Endodermal cell (in vitro differentiated cells): ENCODE measurements at regions not wholly inside any gene's neighbourhood (a gene's known extent, or its start where the extent isn't known, plus 50 kb on each side); places are given as distances from the start of the nearest gene placed in this dataset.

Experiments
- DNase-seq: peaks from one replicate; pipeline ENCODE4 v3.0.0-alpha.2; 2017
- H3K27ac ChIP-seq: 2 replicates; pipeline ENCODE4 v1.5.1; 2013; ENCODE audit warnings: mild to moderate bottlenecking, low read depth, low read length, moderate library complexity
- H3K27me3 ChIP-seq: 2 replicates; pipeline ENCODE4 v1.6.1; 2013; ENCODE audit warnings: mild to moderate bottlenecking, low read length, moderate library complexity; ENCODE audit not compliant: insufficient read depth, control insufficient read depth, poor library complexity, severe bottlenecking
- H3K36me3 ChIP-seq: 2 replicates; pipeline ENCODE4 v1.7.0; 2013; ENCODE audit warnings: mild to moderate bottlenecking, low read length, moderate library complexity; ENCODE audit not compliant: control insufficient read depth, insufficient read depth
- H3K4me1 ChIP-seq: one replicate; pipeline ENCODE4 v1.7.0; 2013; ENCODE audit warnings: low read length; ENCODE audit not compliant: control insufficient read depth, insufficient read depth
- H3K4me3 ChIP-seq: 2 replicates; pipeline ENCODE4 v1.5.1; 2013; ENCODE audit warnings: mild to moderate bottlenecking, low read length, moderate library complexity
- H3K9ac ChIP-seq: 2 replicates; pipeline ENCODE4 v1.6.1; 2013; ENCODE audit warnings: mild to moderate bottlenecking, low read length, moderate library complexity; ENCODE audit not compliant: poor library complexity, severe bottlenecking; ENCODE audit errors: extremely low read depth
- H3K9me3 ChIP-seq: 2 replicates; pipeline ENCODE4 v1.6.1; 2013; ENCODE audit warnings: mild to moderate bottlenecking, low read length, moderate library complexity; ENCODE audit not compliant: control insufficient read depth
- H3K27ac Mint-ChIP-seq: 2 replicates; pipeline ENCODE4 v1.8.0; 2020; ENCODE audit warnings: mixed read lengths
- H3K27me3 Mint-ChIP-seq: 2 replicates; pipeline ENCODE4 v1.8.0; 2021; ENCODE audit warnings: mild to moderate bottlenecking, mixed read lengths; ENCODE audit not compliant: insufficient read depth
- H3K36me3 Mint-ChIP-seq: 2 replicates; pipeline ENCODE4 v1.8.0; 2020; ENCODE audit warnings: low read depth, mixed read lengths
- H3K4me1 Mint-ChIP-seq: 2 replicates; pipeline ENCODE4 v1.8.0; 2020; ENCODE audit warnings: mixed read lengths
- H3K4me3 Mint-ChIP-seq: 2 replicates; pipeline ENCODE4 v1.8.0; 2020; ENCODE audit warnings: mild to moderate bottlenecking, moderate library complexity, mixed read lengths
- H3K9me3 Mint-ChIP-seq: 2 replicates; pipeline ENCODE4 v1.8.0; 2020; ENCODE audit warnings: mild to moderate bottlenecking, mixed read lengths
- CTCF ChIP-seq: fragments of 200-600 bp; sonication (generic); conservative IDR thresholded peaks from 2 replicates; pipeline ENCODE4 v1.5.0; 2021; ENCODE audit warnings: antibody characterized with exemption, mild to moderate bottlenecking
- WGBS, 2 experiments: methylation state at CpG; one replicate each; pipeline versions ENCODE4 v1.1.5 to v1.1.7; 2013; ENCODE audit warnings: missing lambda C conversion rate in 2 of 2, mixed read lengths in 1 of 2; ENCODE audit not compliant: insufficient coverage in 1 of 2, insufficient read length in 1 of 2; 5-methylcytosine and 5-hydroxymethylcytosine counted together

- Histone ChIP-seq H3K36me3 (no peaks in the 10 kb centered on the region), H3K27ac (no peak overlapping the region), H3K27me3 (no peaks in the 10 kb centered on the region), H3K4me1 (peaks cover 5% of the 10 kb centered on the region), H3K9me3 (peaks cover 11% of the 10 kb centered on the region), H3K9ac (no peak overlapping the region), H3K4me3 (no peak overlapping the region)
- Mint-ChIP-seq H3K4me1 (peaks cover 25% of the 10 kb centered on the region), H3K27ac (no peak overlapping the region), H3K9me3 (peaks cover 11% of the 10 kb centered on the region), H3K4me3 (no peak overlapping the region), H3K27me3 (no peaks in the 10 kb centered on the region), H3K36me3 (peaks cover 3% of the 10 kb centered on the region)
- 93 to 100% methylated on average over 1 to 6 of the region's 6 CpGs for WGBS, 2 experiments
- DNase-seq, result no peak
- no peak for TF ChIP-seq CTCF
Observed at GRCh38 chr21:15442743-15443469, 286.9 kb upstream of the USP25 start.

- Histone ChIP-seq H3K27ac (no peak overlapping the region), H3K4me1 (peaks cover 5% of the 10 kb centered on the region), H3K9ac (no peak overlapping the region), H3K36me3 (no peaks in the 10 kb centered on the region), H3K4me3 (no peak overlapping the region), H3K27me3 (no peaks in the 10 kb centered on the region), H3K9me3 (peaks cover 15% of the 10 kb centered on the region)
- WGBS, 2 experiments, result 62 to 66% methylated on average over 2 of the region's 2 CpGs
- TF ChIP-seq CTCF, result no peak
- Mint-ChIP-seq H3K4me3 (no peak overlapping the region), H3K36me3 (peaks cover 5% of the 10 kb centered on the region), H3K4me1 (peaks cover 25% of the 10 kb centered on the region), H3K9me3 (peaks cover 15% of the 10 kb centered on the region), H3K27me3 (no peaks in the 10 kb centered on the region), H3K27ac (peak overlapping the region; percentile 85)
- no peak for DNase-seq
Observed at GRCh38 chr21:15443740-15444117, 286.1 kb upstream of the USP25 start.

- peak overlapping the region; percentile 85 for H3K27ac Mint-ChIP-seq
- WGBS, 2 experiments, result 42 to 50% methylated on average over 3 to 7 of the region's 7 CpGs
- Histone ChIP-seq H3K36me3 (no peaks in the 10 kb centered on the region), H3K9ac (no peak overlapping the region), H3K9me3 (peaks cover 15% of the 10 kb centered on the region), H3K27ac (no peak overlapping the region), H3K4me1 (peaks cover 5% of the 10 kb centered on the region), H3K4me3 (no peak overlapping the region), H3K27me3 (no peaks in the 10 kb centered on the region)
- H3K36me3 Mint-ChIP-seq, result peaks cover 5% of the 10 kb centered on the region
- H3K27me3 Mint-ChIP-seq, result no peaks in the 10 kb centered on the region
- peaks cover 19% of the 10 kb centered on the region for H3K9me3 Mint-ChIP-seq
- H3K4me1 Mint-ChIP-seq, result peaks cover 25% of the 10 kb centered on the region
- peak; percentile 76 for DNase-seq
- peak; percentile 21 for TF ChIP-seq CTCF
- H3K4me3 Mint-ChIP-seq, result no peak overlapping the region
Observed at GRCh38 chr21:15444118-15444960, 285.4 kb upstream of the USP25 start.
